ENCODE measurements at regions not wholly inside any gene's neighbourhood (a gene's known extent, or its start where the extent isn't known, plus 50 kb on each side); places are given as distances from the start of the nearest gene placed in this dataset.

GRCh38 chr3:68151359-68151758 is 496.9 kb upstream of the SUCLG2 start:
- no peak for DNase-seq (ENCODE audit: low spot score)

GRCh38 chr3:68148447-68148846 is 494.0 kb upstream of the SUCLG2 start:
- DNase-seq (ENCODE audit: low spot score), result no peak

GRCh38 chr3:68142441-68142840 is 488.0 kb upstream of the SUCLG2 start:
- DNase-seq (ENCODE audit: low spot score), result no peak

DNA sequence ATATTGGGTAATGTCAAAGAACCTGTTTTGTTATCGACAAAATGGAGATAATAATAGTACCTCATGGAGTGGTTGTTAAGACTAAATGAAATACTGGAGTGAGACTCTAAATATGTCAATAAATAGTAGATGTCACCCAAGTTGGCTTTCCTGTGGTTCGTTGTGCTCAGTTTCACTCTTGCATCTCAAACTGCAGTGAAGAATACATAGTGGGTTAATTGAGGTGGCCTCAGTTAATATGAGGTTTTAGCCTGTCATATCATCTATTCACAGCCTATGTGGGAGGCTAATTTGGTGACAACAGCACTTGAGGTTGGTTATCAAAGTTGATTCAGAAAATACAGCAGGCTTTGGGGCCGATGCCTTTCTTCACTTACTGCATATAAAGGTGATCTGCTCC is 485.5 kb upstream of the SUCLG2 start:
- no peak for DNase-seq (ENCODE audit: low spot score)

GRCh38 chr3:68136411-68136810 is 482.0 kb upstream of the SUCLG2 start:
- DNase-seq (ENCODE audit: low spot score), result no peak

GRCh38 chr3:68135067-68135466 is 480.7 kb upstream of the SUCLG2 start:
- DNase-seq (ENCODE audit: low spot score), result no peak

DNA sequence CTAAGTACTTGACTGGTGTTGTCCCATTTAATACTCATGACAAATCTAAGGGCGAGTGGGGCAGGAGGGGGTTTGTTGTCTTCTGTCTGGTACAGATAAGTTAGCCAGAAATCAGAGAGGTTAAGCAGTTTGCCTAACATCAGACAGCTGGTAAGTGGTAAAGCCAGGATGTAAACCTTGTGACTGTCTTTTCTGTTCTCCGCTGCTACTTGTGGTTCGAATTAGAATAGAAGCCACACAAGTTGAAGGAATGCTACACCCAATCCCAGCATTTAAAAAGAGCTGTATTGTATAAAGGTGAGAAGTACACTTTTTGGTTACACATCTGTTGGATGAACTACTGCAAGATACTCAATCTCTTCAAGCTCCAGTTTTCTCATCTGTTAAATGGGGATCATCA is 474.7 kb upstream of the SUCLG2 start:
- no peak for DNase-seq (ENCODE audit: low spot score)

DNA sequence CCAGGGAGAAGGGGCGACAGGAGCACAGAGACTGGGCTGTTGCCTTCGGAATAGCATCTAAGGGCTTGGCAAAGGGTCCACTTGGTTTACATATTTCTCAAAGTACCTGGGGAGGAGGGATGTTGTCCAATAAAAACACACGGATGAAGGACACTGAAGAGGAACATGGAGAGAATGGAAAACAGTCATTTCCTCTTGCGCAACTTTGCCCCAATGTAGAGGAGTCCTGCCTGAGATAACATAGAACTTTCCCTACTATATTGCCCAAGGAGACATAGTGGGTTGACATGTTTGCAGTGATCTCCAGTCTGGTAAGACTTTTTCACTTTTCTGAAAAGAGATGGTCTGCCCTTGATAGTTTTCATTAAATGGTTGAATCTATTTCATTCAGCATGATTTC is 468.8 kb upstream of the SUCLG2 start:
- DNase-seq (ENCODE audit: low spot score), result no peak

- no peak for DNase-seq (ENCODE audit: low spot score)
These were observed 466.9 kb upstream of the SUCLG2 start for GRCh38 chr3:68121287-68121686.

DNA sequence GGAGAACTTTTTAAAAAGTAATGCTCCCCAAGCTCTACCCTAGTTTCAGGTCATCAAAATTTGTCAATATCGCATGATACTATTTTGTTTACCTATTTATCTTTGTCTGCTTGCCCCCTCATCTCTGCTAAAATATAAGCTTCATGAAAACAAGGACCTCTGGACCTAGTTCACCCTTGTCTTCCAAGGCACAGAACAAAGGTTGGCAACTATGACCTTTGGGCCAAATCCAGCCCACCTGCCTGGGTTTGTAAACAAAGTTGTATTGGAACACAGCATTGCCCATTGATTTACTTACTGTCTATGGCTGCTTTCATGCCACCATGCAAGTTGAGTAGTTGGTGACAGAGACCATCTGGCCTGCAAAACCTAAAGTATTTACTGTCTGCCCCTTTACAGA is 462.2 kb upstream of the SUCLG2 start:
- DNase-seq (ENCODE audit: low spot score), result no peak

DNA sequence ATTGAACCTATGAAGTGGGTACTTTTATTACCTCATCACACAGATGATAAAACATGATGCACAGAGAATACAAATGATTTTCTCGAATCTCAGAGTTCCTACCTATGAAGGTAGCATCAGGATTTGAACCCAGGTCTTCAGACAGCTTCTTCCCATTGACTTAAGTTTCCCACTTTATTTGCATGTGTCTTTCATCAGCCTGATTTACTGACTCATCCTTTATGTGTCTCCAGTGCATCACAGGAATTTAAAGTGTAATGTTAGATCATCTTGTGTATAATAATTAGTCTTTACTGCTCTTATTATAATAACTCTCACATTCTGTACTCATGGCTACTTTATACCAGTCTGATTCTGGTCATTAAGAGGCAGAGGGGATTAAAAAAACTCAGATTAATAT is 449.4 kb upstream of the SUCLG2 start:
- DNase-seq (ENCODE audit: low spot score), result peak; percentile 70

DNA sequence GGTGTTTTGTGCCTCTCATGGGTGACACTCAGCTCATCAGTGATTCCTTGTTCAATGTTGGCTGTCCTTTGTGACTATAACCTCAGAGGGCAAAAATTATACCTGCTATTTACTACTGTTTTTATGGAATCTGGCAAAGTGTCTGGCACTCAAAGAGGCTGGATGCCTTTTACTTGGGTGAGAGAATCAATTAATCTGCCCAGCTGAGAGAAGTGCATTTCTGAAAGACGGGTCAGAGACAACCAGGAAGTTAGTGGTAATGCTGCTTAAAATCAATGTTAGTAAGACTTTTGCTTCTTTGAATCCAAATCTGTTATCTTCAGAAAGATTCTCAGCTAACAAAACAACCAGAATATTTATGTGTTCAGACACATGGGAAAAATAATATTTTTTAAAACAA is 436.2 kb upstream of the SUCLG2 start:
- DNase-seq (ENCODE audit: low spot score), result peak; percentile 63

GRCh38 chr3:68089572-68090011 is 435.2 kb upstream of the SUCLG2 start:
- peak; percentile 97 for DNase-seq (ENCODE audit: low spot score)

GRCh38 chr3:68088636-68089035 is 434.2 kb upstream of the SUCLG2 start:
- no peak for DNase-seq (ENCODE audit: low spot score)

DNA sequence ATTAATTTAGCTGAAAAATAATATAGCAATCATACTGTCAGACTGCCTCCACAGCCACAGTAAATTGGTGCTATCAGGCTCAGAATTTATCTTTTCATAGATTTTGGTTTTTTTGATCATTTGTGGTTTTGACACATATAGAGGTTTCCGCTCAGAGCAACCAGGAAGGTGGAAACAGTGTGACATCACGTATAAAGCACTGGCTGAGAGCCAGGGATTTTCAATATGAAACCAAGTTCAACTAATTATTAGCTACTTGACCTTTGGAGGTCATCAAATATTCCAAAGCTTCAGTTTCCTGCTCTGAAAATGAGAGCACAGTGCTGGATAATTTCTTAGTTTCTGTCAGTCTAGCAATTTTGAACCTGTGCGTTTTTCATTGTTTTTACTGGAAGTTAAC is 433.8 kb upstream of the SUCLG2 start:
- peak; percentile 92 for DNase-seq (ENCODE audit: low spot score)

DNA sequence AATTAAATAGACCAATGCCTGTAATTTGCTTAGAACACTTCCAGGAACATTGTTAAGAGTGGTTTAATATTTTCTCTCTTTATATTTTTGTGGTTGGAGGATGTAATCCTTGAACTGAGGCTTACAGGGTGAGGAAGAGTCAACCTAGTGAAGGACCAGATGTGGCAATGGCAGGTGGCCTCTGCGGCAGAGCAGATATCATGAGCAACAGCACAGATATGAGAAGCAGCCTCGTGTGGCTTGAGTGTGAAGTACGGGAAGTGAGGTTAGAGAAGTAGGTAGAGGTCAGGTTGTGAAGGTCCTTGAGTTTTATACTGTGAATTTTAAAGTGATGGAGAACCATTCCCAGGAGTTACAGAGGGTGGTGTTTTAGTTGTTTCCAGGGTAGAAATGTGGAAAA is 417.6 kb upstream of the SUCLG2 start:
- no peak for DNase-seq (ENCODE audit: low spot score)

- DNase-seq (ENCODE audit: low spot score), result no peak
These were observed 415.8 kb upstream of the SUCLG2 start for GRCh38 chr3:68070186-68070585.

DNA sequence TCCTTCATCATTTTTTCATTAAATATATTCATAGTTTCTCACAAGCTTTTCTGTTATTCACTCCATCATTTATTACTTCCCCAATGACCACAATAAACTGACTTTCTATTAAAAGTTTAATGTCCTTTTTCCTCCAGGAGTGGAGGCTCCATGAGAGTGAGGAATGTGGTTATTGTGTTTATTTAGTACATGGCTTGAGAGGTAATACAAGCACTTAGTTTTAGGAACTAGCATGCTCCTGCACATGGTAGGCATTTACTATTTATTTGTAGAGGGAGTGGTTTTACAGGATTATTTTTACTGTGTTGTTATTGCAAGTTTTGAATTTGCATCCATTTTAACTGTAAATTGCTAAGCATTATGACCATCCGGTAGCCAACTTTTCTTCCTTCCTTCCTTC is 412.9 kb upstream of the SUCLG2 start:
- no peak for DNase-seq (ENCODE audit: low spot score)

DNA sequence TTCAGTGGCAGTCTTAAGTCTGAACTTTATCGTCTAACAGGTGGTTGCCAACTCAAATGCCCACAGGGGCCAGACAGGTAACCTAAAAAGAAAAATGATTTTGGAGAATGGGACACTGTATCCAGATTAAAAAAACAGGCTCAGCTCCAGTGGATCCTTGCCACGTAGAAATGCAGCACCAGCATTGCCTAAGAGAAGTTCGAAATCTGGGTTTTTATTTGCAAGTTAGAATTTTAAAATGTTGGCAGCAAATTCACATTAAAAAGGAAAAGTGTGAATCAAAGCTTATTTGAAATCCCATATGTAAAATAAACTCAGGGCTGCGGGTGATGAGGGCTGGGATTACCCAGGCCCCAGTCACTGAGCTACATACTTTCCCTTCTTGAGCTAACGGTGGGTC is 408.5 kb upstream of the SUCLG2 start:
- DNase-seq (ENCODE audit: low spot score), result no peak

DNA sequence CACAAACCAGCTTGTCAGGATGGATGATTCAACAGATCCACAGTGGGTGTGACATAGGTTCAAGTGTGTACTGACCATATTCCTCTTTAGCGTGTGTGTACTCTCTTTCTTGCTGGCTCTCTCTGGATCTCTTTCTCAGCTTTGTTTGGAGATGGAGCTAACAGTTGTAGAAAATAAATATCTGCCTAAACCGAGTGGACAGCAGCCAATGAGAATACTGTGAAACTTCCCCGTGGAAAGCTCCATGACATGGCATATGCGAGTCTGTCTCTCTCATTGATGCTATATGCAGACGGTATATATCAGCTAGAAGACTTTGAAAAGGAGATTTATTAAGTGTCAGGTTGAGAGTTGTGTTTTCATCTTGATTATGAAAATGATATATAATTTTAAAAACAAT is 406.5 kb upstream of the SUCLG2 start:
- no peak for DNase-seq (ENCODE audit: low spot score)

DNA sequence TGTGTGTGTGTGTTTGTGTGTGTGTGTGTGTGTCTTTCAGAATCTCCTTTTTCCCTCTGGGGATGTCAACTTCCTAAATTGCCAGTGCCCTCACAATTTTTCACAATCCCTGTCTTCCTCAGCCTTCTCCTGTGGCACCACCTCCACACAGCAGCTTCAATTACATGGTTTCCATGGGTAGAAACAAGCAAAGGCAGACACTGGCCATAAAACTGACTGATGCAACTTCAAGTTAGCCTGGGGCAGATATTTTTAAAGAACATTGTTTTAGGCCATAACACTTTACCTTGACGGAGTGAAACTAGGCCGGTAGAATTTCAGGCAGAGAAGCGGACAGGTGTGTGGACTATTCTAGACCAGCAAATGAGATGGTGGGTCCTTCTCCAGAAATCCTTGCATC is 405.8 kb upstream of the SUCLG2 start:
- DNase-seq (ENCODE audit: low spot score), result peak; percentile 14

DNA sequence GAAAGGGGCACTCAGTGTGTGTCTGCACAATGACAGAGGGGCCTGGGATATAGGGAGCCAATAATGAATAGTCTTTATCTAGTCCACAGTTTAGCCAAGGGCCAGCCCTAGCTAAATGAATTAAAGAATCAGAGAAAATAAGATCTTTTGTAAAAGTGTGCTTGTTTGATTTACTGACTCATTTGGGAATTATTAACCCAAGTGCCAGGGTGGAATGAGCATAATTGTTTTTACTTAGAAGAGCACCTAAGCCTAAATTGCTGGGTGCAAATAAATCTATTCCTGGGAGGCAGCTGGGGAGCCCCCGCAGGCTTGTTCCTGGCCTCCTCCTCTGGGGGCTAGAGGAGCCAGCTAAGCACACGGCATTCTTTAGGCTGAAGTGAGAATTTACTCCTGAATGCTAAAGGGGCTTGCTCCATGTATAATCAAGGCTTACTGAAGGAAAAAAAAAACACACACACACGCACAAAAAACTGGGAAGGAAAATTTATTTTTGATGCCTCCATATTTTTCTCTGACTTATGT is 405.3 kb upstream of the SUCLG2 start:
- peak; percentile 71 for DNase-seq (ENCODE audit: low spot score)

- no peak for DNase-seq (ENCODE audit: low spot score)
These were observed 403.4 kb upstream of the SUCLG2 start for GRCh38 chr3:68057637-68058320.

DNA sequence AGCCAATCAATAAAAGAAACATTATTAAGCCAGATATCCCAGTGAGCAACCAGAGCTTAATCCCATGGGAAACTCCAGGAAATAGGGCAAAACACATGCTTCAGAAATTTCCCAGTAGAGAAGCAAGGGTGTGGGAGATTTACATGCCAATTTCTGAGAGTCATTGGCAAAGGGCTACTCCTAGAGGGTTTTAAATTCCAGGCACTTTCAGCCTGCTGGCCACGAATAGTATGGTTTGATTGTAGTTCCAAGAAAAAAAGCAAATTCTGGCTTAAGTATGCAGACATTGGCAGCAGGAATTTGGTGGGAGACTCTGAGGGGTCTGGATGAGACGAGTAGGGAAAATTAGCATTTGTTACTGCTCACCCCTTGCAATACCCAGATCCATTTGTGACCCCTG is 402.1 kb upstream of the SUCLG2 start:
- DNase-seq (ENCODE audit: low spot score), result peak; percentile 5
